Fibroblast of peridontal ligament (primary cell): ENCODE measurements at regions not wholly inside any gene's neighbourhood (a gene's known extent, or its start where the extent isn't known, plus 50 kb on each side); places are given as distances from the start of the nearest gene placed in this dataset.

Source experiments
- DNase-seq: peaks from one replicate; pipeline ENCODE4 v3.0.0-alpha.2; 2010; ENCODE audit errors: extremely low read depth

DNA sequence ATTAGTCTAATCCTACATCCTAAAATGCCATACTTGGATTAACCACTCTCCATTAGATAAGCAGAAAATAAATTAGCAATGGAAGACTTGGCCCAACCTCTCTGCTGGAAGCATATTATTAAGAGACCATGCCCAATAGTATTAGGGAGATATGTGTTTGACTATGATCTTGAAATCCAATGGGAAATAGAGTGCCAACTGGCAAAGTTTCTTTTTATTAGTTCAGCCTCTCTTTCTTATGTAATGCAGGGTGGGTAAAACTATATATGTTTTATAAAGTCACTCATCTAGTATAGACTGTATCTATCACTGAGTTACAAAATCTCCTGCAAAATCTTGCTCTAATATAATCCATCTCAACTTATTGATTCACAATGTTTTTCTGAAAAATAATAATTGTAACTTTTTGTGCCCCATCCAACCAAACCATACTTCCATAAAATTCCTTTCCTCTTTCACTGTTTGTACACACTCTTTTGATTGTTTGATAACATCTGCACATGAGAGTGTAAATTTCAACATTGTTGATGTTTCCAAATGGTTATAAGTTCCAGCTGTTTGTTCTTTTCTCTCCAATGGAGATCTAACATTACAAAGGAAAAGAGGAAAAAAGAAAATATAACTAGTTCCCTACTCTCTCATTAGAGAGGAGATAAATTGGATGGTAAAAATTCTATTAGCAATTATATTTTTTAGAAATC, 408.1 kb upstream of the ADGRL2 start:
- no peak for DNase-seq

DNA sequence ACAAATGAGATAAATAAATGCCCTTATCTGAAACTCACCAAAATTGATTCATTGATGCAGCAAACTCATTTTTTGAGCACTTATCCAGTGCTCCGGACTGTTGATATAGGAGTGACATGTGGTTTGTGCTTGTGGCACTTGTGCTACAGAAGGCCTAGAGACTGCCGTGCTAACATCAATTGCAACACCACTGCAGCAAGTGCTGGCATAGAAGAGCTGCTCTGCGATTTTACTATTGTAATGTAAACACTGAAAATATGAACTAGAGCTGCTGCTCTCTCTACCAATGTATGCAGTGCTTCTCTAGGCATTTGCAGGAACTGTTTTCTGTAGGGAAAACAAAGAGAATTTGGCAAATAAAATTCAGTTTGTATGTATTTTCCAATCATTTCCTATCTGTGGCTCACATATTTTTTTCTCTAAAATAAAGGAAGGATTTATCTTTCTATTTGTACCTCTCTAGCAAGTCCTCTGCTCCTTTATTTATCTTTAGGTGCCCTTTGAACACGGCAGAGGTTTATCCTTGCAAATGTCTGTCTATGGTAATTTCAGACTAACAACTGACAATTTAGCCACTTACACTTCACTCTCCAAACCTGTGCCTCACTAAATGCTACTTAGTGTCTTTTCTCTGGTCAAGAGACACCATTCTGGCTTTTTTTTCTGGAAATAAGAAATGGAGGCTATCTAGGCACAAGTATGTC, 409.5 kb upstream of the ADGRL2 start:
- DNase-seq = peak; percentile 56

GRCh38 chr1:81388435-81388834, 412.3 kb upstream of the ADGRL2 start:
- DNase-seq = no peak

- DNase-seq = no peak
Measured at GRCh38 chr1:81387446-81387845, 413.3 kb upstream of the ADGRL2 start.

- DNase-seq = no peak
Measured at GRCh38 chr1:81382561-81382960, 418.2 kb upstream of the ADGRL2 start.

DNA sequence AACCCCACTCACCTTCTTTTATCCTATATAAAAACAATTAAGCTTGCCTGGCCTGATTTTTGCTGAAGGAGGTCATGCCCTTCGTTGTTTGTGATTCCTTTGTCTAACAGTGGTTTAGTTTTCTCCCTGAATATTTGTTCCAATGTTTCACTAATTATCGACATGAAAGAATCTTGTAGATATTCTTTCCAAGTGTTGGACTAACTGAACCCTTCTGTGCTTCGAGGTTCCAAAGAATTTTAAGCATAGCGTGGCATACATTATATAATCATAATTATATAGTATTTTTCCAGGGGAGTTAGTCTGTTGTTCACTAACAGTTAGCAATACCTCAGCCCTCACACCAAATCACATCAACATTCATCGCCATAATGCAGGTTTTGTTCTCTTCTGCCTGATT, 418.9 kb upstream of the ADGRL2 start:
- DNase-seq = no peak

GRCh38 chr1:81380436-81380835, 420.3 kb upstream of the ADGRL2 start:
- no peak for DNase-seq

DNA sequence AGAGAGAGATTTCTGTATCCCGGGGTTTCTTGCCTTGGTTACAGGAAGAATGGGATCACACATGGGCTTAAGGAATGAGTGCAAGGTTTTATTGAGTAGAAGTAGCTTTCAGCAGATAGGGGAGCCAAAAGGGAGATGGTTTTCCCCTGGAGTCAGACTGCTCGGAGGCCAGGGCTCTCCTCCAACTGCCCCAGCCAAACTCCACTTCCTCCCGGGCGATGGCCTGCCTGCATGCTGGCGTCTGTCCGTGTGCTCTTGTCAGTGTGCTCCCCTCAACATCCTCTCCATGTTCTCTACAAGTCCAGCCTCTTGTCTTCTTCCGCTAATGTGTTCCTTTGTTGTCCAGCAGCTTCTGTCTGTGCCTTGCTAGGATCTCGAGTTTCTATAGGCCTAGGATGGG, 421.3 kb upstream of the ADGRL2 start:
- no peak for DNase-seq

DNA sequence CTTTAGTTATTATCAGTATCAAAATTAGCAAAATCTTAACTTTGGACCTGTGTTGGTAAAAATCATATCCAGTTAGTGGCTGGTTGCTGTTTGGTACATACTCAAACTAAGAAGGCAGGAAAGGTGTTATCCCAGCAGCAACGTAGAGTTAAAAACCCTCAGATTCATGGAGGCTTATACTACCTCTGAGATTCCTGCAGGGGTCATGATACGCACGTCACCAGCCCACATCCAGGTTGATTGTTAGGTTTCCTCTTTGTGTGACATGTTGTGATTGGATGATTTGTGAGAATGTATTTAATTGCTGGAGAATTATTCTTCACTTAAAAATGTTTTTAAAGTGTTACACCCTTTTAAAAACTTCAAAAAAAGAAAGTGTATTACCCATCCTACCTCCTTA, 423.3 kb upstream of the ADGRL2 start:
- DNase-seq = no peak

DNA sequence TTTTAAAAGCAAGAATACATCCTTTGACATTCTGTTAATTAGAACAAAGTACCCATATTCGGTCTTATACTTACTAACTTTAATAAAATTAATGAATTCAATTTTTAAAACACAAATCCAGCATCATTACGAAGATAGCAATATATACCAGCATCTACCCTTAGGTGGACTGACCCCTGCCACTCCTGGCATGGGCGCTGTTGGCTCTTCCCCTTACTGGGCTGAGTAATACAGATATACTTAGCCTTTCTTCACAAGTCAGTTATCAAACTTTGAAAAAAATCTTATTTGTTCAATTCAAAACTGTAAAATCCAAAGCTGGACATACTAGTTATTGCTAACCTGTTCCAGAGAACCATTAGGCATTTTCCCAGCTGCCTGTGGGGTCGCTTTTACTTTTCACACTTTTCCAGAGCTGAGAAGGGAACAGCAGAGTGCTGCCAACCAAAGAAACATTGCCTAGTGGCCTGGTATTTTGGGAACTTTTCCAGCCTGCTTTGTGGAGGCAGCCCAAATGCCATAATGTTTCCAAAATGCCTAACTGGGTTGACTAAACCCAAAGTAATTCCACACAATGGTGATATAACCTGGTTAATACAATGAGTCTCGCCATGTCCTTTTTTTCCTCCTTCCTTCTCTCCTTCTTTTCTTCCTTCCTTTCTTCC, 424.7 kb upstream of the ADGRL2 start:
- DNase-seq = no peak

- no peak for DNase-seq
Measured at GRCh38 chr1:81374481-81374880, 426.3 kb upstream of the ADGRL2 start.

DNA sequence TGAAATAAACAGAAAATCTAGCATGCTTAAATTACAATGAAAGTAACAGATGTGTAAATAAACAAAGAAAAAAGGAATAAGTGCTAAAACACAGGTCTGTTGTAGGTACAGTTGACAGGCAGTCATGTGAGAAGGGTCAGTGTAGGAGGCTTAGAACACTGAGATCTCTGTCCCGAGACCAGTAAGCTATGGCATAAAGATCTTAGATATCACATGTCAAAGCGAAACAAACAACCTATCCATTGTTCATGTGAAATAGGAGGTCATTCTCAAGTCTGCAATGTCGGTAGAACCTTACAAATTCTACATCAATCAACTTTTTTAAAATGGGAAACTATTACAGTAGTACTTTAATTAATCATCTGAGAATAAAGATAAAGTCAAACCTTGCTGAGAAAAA, 428.9 kb upstream of the ADGRL2 start:
- no peak for DNase-seq

DNA sequence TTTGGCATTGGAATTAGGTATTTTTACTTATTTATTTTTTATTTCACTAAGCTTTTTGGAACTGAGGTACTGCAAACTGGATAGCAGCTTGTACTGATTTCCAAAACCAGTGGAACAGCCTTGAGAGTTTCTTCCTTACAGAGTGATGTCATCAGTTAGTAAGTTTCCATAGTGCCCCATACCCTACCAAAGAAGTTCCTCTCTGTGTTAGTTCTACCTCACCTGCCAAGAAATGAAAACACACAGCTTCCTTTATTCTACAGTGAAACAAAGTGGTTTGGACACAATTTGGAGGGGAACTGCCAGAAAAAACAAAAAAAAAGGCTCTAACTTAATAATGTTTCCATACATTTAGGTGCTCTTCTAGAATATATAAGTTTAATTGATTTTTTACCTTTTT, 430.9 kb upstream of the ADGRL2 start:
- no peak for DNase-seq

DNA sequence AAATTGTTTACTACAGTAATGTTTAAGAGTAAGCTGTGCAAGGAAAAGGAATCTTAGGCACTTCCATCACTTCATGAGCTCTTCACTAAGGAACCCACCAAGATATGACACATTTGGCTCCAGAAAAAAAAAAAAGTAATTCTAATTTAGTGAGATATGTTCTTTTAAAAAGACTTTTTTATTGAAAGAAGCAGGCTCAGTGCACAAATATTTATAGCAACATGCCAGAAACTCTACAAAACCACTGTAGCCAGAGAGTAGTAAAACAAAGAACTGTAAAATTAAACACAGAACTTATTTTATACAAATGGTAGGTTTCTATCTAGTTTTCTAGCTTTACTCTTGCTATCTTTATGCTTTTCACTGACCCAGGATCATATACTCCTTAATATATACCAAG, 434.6 kb upstream of the ADGRL2 start:
- peak; percentile 42 for DNase-seq

- no peak for DNase-seq
Measured at GRCh38 chr1:81364088-81364487, 436.6 kb upstream of the ADGRL2 start.

DNA sequence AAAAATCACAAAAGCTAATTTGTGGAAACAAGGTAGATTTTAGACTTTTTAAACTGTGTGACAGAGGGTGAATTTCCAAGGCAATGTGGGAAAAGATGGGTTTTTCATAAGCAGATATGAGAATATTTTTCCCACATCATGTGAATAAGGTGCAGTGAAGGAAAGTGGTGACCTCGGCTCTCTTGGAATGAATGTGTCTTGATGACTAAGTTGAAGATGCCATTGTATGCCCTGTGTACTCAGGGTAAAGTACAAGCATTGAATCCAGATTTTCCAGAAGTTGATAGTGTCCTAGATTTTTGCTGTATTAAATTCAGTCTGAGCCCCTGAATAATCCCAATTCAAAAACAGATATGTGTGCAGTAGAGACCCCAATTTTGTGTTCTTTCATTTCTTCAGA, 442.6 kb upstream of the ADGRL2 start:
- no peak for DNase-seq

- no peak for DNase-seq
Measured at GRCh38 chr1:81351864-81352263, 448.9 kb upstream of the ADGRL2 start.

DNA sequence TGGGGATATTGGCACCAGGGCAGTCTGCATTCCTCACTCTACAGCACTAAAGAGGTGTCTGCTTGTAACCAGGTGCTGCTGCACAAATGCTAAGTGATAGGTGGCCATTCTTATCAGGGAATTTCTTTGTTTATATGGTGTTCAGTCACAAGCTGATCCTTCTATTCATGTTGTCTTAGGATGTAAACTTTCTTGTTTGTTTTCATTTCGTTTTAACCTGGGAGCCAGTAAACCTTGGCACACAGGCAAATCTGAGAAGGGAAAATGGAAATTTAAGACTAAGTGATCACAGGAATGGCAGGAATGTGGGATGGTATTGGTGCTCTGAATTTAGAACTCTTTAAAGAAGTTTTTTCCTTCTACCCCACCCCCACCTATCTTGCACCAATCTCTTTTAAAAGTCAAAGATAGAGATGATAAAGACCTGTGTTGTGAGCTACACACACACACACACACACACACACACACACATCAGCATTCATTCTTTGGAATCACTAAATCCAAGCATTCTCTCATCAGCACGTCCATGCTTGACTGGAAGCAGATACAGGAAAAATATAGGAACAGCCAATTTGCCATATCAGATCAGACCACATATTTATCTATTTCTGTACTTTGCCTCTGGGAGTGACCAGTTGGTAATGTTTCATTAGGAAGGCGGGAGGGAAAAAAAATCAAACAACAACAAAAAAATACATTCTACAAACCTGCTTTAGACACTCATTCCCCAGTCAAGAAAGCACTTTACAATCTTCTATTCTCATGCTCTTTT, 451.4 kb upstream of the ADGRL2 start:
- DNase-seq = no peak

DNA sequence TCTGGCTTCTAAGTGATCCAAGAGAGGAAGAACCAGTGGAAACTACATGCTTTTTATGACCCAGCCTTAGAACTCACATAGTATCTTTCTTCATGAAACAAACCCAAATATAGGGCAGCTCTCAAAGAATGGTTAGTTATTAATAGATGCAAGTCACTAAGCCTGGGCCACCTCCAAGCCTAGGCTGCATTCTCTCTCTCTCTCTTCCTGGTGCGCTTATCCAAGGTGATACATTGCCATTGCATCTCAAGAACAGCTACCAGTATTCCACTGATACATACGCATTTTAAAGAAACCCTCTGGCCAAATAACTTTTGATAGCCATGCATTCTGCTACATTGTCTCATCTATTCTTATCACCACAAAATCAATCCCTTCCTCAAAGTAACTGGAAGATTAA, 455.6 kb upstream of the ADGRL2 start:
- DNase-seq = no peak

DNA sequence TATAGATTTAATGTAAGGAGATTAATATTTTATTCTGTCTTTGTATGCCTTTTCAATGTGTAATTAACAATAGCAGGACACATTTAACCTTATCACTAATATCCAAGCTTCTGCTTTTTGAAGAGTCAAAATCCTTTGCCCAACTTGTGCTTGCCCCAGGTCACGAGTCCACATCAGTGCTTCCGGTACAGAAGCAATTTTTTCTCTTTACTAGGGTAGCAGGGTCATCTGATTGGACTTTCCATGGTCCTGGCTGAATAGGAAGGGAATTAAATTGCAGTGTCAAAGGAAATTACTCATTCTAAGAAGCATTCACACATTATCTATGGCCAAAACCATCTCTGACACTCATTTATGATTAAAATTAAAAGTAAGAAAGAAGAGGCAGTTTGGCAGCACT, 460.5 kb upstream of the ADGRL2 start:
- no peak for DNase-seq

GRCh38 chr1:81337226-81337625, 463.5 kb upstream of the ADGRL2 start:
- DNase-seq = no peak

DNA sequence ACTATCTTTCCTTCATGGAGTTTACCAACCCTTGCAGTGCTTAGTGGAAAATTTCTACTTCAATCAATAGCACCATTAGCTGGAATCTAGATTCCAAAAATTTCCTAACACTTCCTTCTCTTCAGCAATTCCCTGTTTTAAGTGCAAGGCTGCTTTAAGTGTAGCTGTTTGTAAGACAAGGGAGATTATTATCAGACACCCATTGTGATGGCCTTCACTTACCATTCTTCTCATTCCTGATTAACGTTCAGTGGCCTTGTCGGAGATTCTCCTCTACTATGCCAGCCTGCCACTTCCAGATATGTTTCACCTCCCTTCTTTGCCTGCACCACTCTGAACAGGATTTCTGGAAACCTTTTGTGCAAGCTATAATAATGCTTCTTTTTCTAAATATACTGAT, 464.9 kb upstream of the ADGRL2 start:
- no peak for DNase-seq
